HG03159 (cell line): ENCODE measurements at regions not wholly inside any gene's neighbourhood (a gene's known extent, or its start where the extent isn't known, plus 50 kb on each side); places are given as distances from the start of the nearest gene placed in this dataset.
"Not testable (repeated sequence)": the region's sequence is repeated elsewhere in the genome, so short reads cannot be mapped to it uniquely, and the experiment has no call there.

Source experiments
- ATAC-seq: cut with Tn5 transposase; IDR thresholded peaks from one replicate; pipeline ENCODE4 v1.9.1; 2021; ENCODE audit warnings: mild to moderate bottlenecking, moderate library complexity; ENCODE audit not compliant: unreplicated experiment

DNA sequence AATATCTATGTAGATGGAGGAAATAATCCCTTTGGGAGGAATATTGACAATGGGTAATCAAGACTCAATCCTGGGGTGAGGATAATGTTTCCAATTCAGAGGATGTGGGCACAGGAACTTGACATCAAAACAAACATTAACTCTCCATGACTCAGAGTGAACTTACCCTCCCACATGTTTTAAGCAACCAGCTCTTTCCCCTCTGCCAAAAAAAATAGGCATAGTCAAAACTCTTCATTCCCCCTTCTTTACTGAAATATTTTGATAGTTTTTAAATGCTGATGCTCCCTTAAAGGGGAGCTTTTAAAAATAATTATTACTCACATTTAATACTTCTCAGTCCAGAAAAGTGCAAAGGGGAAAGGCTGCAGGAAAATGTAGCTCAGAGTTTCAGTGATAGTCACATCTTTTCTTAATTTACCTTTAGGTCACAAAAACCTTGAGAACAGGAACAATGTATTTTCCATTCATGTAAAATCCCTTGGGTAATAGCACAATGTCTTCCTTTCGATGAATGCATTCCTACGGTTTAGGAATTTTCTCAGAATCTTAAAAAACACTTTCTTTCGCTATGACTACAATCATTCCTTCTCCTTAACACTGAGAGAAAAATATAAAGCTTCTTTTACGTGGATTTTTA is 298.4 kb upstream of the GRAMD2B start:
- ATAC-seq, result no peak

- ATAC-seq, result no peak
Observed at GRCh38 chr5:126125407-126125806, 297.8 kb upstream of the GRAMD2B start.

- ATAC-seq, result no peak
Observed at GRCh38 chr5:126126574-126126973, 296.6 kb upstream of the GRAMD2B start.

GRCh38 chr5:126127371-126127770 is 295.8 kb upstream of the GRAMD2B start:
- not testable (repeated sequence) for ATAC-seq

DNA sequence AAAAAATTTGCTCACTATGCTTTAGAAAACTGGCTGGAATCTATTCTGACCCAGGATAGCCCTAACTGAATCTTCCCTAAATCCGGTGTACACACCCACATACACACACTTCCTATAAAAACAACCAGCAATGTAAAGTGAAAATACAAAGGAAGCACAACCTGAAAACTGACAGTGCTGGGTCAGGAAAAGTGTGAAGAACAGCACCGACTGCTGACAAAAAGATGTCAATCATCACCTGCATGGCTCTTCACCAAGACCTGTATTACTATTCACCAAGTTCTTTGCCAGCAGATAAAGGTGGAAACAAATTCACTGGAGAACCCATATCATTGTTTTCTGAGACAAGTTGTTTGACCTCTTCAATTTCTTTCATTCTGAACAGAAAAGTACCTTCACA is 293.8 kb upstream of the GRAMD2B start:
- no peak for ATAC-seq

DNA sequence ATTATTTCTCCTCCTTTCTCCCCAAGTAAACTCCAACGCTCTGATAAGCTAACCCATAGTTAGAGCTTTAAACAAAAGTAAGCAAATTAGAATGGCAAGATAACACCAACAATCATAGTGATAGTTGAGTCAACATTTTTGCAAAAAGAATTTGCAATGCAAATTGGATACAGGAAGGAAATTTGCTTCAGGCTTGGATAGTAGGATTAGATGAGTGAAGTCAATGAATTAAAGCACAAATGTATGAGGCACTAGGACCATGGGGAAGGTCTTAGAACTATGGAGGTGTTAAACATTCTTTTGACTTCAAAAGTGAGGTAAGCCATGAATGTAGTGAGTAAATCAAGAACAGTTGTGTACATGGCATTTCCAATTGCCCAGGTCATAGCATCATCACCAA is 289.8 kb upstream of the GRAMD2B start:
- no peak for ATAC-seq

DNA sequence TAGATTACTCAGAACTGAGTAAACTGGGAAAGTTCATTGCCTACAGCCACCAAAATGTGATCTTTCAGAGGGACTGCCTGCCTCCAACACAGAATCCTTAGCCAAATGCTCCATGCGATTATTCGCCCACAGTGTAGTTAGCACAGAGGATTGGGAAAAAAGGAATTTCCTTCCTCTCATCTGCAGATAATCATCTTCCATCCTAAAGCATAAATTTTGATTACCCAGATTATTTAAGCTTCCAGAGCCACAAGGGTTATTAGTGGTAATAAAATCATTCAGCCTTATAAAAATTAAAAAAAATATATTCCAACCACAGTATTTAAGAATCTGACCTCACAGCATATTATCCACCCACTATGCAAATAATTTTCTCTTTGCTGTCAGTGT is 285.3 kb upstream of the GRAMD2B start:
- no peak for ATAC-seq

DNA sequence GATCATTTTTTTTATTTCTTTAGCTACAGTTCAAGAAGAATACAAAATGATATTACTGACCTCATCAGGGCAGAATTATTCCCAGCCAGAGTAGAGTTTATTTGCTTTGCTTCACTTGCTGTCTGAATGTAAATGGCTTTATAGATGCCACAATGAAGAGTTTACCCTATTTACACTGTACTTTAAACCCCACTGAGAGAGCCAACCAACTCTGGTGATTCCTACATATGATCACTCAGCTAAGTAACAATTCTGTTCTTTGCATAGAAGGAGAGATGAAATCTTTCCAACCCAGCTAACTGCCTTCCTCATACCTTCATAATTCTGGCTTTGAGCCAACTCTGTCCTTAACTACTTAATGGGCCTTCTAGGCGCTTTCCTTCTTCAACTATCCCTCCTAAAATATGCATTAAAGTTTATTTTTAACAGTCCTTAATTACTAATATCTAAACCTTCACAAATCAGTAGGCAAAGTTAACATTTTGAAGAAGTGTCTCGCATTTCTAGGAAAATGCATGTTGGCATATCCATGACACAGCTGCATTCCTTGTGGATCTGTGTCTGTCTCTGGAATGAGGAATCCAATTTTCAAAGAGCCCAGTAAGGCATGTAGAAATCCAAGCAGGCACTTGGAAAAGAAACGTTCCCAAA is 284.8 kb upstream of the GRAMD2B start:
- ATAC-seq, result no peak

DNA sequence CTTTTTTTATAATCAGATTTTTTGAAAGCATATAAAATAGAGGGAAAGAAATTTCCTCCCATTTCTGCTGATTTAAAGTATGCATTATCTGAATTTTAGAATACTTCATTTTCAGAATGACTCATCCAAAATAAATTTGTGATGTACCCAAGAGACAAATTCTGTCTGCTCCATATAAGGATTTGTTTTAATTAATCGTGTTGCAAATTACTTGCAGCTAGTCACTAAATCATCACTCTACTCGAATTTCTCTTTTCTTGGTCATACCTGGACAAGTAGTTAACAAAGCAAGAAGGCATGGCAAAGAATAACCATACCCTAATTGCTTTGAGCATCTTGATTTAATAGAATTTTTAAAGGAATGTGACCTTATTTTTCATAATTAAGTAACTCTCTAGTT is 284.1 kb upstream of the GRAMD2B start:
- no peak for ATAC-seq

DNA sequence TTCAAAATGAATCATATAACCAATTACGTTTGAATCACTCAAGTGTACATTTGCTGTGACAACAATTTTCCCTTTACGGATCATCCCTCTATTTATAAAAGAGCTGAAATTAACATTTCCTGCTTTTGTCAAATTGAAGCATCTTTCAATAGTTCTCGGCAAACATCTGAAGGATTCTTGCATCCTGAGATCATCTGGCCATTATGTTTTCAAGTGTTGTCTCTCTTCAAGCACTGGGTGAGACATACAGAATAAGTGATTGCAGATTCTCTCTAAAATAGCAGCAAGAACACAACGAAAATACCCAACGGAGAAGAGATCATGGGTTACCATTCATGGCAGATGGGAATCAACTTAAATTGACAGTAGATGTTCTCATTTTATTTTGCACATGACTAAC is 283.4 kb upstream of the GRAMD2B start:
- no peak for ATAC-seq

DNA sequence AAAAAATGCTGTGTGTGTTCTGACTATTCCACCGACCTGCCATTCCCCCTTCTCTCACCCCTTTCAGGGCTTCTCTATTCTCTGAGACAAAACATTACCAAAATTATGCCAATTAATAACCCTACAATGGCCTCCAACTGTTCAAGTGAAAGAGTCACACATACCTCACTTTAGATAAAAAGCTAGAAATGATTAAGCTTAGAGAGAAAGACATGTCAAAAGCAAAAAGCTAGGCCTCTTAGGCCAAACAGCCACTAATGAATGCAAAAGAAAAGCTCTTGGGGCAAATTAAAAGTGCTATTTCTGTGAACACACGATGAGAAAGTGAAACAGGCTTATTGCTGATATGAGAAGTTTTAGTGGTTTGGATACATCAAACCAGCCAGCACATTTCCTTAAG is 279.6 kb upstream of the GRAMD2B start:
- peak; percentile 66 for ATAC-seq

- ATAC-seq, result not testable (repeated sequence)
Observed at GRCh38 chr5:126150319-126150718, 272.9 kb upstream of the GRAMD2B start.

- ATAC-seq, result not testable (repeated sequence)
Observed at GRCh38 chr5:126155298-126155697, 267.9 kb upstream of the GRAMD2B start.

DNA sequence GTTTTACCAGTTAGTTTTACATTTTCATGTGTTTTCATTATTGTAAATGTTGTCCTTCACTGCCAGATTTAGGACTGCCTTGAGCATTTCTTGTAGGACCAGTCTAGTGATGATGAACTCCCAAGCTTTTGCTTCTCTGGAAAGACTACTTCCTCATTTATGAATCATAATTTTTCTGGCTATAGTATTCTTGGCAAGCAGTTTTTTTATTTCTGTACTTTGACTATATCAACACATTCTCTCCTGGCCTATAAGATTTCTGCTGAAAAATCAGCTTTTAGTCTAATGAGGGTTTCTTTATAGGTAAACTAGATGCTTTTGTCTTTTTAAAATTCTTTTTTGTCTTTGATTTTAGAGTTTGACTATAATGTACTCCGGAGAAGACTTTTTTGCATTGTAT is 256.8 kb upstream of the GRAMD2B start:
- ATAC-seq, result no peak

DNA sequence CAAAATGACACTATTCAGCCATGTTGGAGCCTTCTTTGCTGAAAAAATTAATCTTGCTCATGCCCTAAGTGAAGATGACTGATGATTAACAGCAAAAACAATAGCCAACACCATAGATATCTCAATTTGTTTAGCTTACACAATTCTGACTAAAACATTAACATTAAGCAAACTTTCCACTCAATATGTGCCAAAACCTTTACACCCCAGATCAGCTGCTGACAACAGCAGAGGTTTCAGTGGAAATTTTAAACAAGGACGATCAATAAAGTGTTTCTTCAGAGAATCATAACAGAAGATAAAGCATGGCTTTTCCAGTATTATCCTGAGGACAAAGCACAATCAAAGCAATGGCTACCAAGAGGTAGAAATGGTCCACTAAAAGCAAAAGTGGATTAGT is 254.4 kb upstream of the GRAMD2B start:
- ATAC-seq, result no peak

DNA sequence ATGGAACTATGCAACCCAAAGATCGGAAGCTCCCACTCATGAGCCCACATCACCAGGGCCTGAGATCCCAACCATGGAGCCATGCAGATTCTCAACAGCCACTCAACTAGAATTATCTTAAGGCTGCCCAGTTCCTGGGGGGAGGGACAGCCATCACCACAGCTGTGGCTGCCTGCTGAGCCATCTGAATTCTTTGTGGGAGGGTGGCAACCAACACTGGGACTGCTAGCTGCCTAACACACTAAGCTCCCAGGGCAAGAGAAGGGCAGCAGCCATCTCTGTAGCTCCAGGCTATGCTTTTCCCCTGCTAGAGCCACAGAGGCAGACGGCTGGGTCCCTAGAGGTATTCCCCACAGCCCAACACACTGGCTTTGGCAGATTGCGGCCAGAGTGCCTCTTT is 251.3 kb upstream of the GRAMD2B start:
- no peak for ATAC-seq

DNA sequence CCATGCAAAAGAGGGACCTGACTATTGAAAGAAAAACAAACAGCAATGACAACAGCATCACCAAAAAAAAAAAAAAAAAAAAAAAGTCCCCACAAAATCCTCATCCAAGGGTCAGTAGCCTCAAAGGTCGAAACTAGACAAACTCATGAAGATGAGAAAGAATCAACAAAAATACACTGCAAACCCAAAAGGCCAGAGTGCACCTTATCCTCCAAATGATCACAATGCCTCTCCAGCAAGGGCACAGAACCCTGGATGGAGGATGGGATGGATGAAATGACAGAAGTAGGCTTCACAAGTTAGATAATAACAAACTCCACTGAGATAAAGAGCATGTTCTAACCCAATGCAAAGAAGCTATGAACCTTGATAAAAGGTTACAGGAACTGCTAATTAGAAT is 250.4 kb upstream of the GRAMD2B start:
- ATAC-seq, result no peak

DNA sequence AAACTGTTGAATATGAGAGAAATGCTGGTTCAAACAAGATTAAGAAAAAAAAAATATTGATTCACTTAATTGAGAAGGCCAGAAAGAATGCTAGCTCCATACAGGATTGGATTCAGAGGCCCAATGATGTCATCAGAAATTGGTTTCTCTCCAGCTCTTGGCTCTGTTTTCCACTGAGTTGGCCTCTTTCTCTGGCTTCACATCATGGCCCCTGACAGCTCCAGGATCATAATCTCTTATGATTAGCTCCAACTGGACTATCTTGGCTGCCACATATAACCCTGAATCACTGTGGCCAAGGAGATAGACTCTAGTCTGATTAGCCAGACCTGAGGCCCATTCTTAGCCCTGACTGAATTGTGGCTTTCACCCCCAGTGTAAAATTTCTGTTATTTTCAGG is 244.7 kb upstream of the GRAMD2B start:
- no peak for ATAC-seq

- no peak for ATAC-seq
Observed at GRCh38 chr5:126182971-126183695, 240.1 kb upstream of the GRAMD2B start.

GRCh38 chr5:126184474-126184873 is 238.7 kb upstream of the GRAMD2B start:
- no peak for ATAC-seq

DNA sequence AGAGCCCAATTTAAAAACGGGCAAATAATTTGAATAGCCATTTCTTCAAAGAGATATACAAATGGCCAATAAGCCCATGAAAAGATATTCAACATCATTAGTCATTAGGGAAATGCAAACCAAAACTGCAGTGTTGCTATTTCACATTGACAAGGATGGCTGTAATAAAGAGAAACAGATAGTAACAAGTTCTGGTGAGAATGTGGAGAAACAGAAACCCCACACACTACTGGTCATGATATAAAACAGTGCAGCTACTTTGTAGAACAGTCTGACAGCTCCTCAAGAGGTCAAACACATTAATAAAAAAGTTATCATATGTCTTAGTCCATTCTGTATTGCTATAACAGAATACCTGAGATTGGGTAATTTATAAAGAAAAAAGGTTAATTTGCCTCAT is 237.0 kb upstream of the GRAMD2B start:
- ATAC-seq, result no peak

DNA sequence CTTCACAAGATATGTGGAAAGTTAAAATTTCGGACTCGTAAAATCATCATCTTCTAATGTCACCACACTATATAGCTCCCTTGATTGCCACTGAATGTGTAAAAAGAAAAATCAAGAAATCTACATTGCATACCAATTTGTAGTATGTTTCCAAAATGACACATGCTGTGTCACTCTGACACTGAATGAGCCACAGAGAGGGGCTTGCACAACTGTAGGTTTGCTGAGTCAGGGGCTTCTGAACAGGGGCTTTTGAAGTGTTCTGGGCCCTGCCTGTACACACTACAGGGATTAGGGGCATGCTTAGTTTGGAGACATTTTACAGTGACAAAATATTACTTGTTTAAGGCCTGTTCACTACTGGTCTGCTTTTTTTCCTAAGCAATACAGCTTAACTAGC is 234.4 kb upstream of the GRAMD2B start:
- no peak for ATAC-seq
